HEK293 (cell line): ENCODE measurements at regions not wholly inside any gene's neighbourhood (a gene's known extent, or its start where the extent isn't known, plus 50 kb on each side); places are given as distances from the start of the nearest gene placed in this dataset.

ENCODE experiments used
- CTCF ChIA-PET: fragments of 350-600 bp; formaldehyde crosslinking; extraction: SDS; loops from one replicate; lab custom pipeline; 2021; ENCODE audit warnings: antibody characterized with exemption; lab: Yijun Ruan, JAX
- POLR2A ChIA-PET: fragments of 300-600 bp; formaldehyde crosslinking; extraction: SDS; loops from one replicate; lab custom pipeline; 2020; ENCODE audit warnings: antibody characterized with exemption, inconsistent platforms; lab: Yijun Ruan, JAX
- H3K27ac ChIP-seq: fragments of 200-500 bp; sonication (Bioruptor generic); 2 replicates; pipeline ENCODE4 v1.5.1; 2014; ENCODE audit warnings: low read depth, low read length, control low read depth, inconsistent platforms; ENCODE audit errors: extremely low read depth
- H3K36me3 ChIP-seq, 2 experiments: fragments of 200-500 bp in 1 of 2; sonication (Bioruptor generic) in 1 of 2; 1 replicate in 1 of 2; 2 replicates in 1 of 2; pipeline ENCODE4 v1.5.1; 2014 to 2017; ENCODE audit warnings: inconsistent platforms in 2 of 2, low read length in 2 of 2; ENCODE audit not compliant: control insufficient read depth in 2 of 2, insufficient read depth in 1 of 2
- H3K4me1 ChIP-seq: fragments of 200-500 bp; sonication (Bioruptor generic); 2 replicates; pipeline ENCODE4 v1.5.1; 2014; ENCODE audit warnings: mild to moderate bottlenecking, low read length, inconsistent platforms; ENCODE audit not compliant: control insufficient read depth, insufficient read depth
- H3K4me3 ChIP-seq: 2 replicates; pipeline ENCODE4 v1.5.1; 2011; ENCODE audit warnings: low read depth, mild to moderate bottlenecking, control low read depth, low read length, moderate library complexity
- H3K9me3 ChIP-seq: fragments of 200-500 bp; sonication (Bioruptor generic); 2 replicates; pipeline ENCODE4 v1.5.1; 2014; ENCODE audit warnings: low read depth, low read length, inconsistent platforms; ENCODE audit not compliant: control insufficient read depth, insufficient read depth
- FEZF1 ChIP-seq: fragments of 450-650 bp; formaldehyde crosslinking; IDR thresholded peaks from 2 replicates; pipeline ENCODE4 v1.5.1; 2016; ENCODE audit warnings: missing biosample characterization, missing genetic modification characterization
- HOXD13 ChIP-seq: sonication (generic); formaldehyde crosslinking; IDR thresholded peaks from 2 replicates; pipeline ENCODE4 v1.8.0; 2022; ENCODE audit warnings: missing genetic modification reagents, borderline replicate concordance
- OSR2 ChIP-seq: fragments of 450-650 bp; formaldehyde crosslinking; IDR thresholded peaks from 2 replicates; pipeline ENCODE4 v1.5.1; 2016; ENCODE audit warnings: missing biosample characterization, missing genetic modification characterization
- OVOL3 ChIP-seq: fragments of 450-650 bp; formaldehyde crosslinking; IDR thresholded peaks from 2 replicates; pipeline ENCODE4 v1.5.1; 2016; ENCODE audit warnings: missing biosample characterization, missing genetic modification characterization
- PRDM1 ChIP-seq: fragments of 450-650 bp; formaldehyde crosslinking; IDR thresholded peaks from 2 replicates; pipeline ENCODE4; 2016; ENCODE audit warnings: missing biosample characterization, missing genetic modification characterization
- RBAK ChIP-seq: fragments of 450-650 bp; formaldehyde crosslinking; IDR thresholded peaks from 2 replicates; pipeline ENCODE4 v1.5.1; 2016; ENCODE audit warnings: missing biosample characterization, missing genetic modification characterization
- ZBTB21 ChIP-seq: fragments of 450-650 bp; formaldehyde crosslinking; IDR thresholded peaks from 2 replicates; pipeline ENCODE4 v1.5.1; 2017; ENCODE audit warnings: missing biosample characterization, missing genetic modification characterization
- ZBTB7A ChIP-seq: fragments of 450-650 bp; formaldehyde crosslinking; IDR thresholded peaks from 2 replicates; pipeline ENCODE4 v1.5.1; 2016; ENCODE audit warnings: low read depth, missing biosample characterization, missing genetic modification characterization
- ZNF132 ChIP-seq: fragments of 450-650 bp; formaldehyde crosslinking; IDR thresholded peaks from 2 replicates; pipeline ENCODE4 v1.5.1; 2017; ENCODE audit warnings: missing biosample characterization, missing genetic modification characterization, borderline replicate concordance
- ZNF133 ChIP-seq: fragments of 450-650 bp; formaldehyde crosslinking; IDR thresholded peaks from 2 replicates; pipeline ENCODE4 v1.5.1; 2016; ENCODE audit warnings: missing biosample characterization, missing genetic modification characterization
- ZNF157 ChIP-seq: fragments of 450-650 bp; formaldehyde crosslinking; IDR thresholded peaks from 2 replicates; pipeline ENCODE4 v1.5.1; 2016; ENCODE audit warnings: missing biosample characterization, missing genetic modification characterization
- ZNF2 ChIP-seq: fragments of 450-650 bp; formaldehyde crosslinking; IDR thresholded peaks from 2 replicates; pipeline ENCODE4 v1.5.1; 2016; ENCODE audit warnings: missing biosample characterization, missing genetic modification characterization
- ZNF302 ChIP-seq: fragments of 450-650 bp; formaldehyde crosslinking; IDR thresholded peaks from 2 replicates; pipeline ENCODE4 v1.5.1; 2016; ENCODE audit warnings: missing biosample characterization, missing genetic modification characterization, low read depth
- ZNF311 ChIP-seq: fragments of 450-650 bp; formaldehyde crosslinking; IDR thresholded peaks from 2 replicates; pipeline ENCODE4 v1.5.1; 2017; ENCODE audit warnings: missing biosample characterization, missing genetic modification characterization, borderline replicate concordance
- ZNF335 ChIP-seq: fragments of 450-650 bp; formaldehyde crosslinking; conservative IDR thresholded peaks from 2 replicates; pipeline ENCODE4 v1.5.1; 2016; ENCODE audit warnings: missing biosample characterization, missing genetic modification characterization
- ZNF37A ChIP-seq: fragments of 450-650 bp; IDR thresholded peaks from 2 replicates; pipeline ENCODE4 v1.5.1; 2018; ENCODE audit warnings: missing biosample characterization, missing genetic modification characterization
- ZNF544 ChIP-seq: fragments of 450-650 bp; formaldehyde crosslinking; IDR thresholded peaks from 2 replicates; pipeline ENCODE4 v1.5.0; 2017; ENCODE audit warnings: missing biosample characterization, missing genetic modification characterization
- ZNF626 ChIP-seq: fragments of 450-650 bp; sonication (Bioruptor Pico); formaldehyde crosslinking; IDR thresholded peaks from 2 replicates; pipeline ENCODE4 v1.5.1; 2018; ENCODE audit warnings: missing biosample characterization, missing genetic modification characterization, inconsistent platforms
- ZNF768 ChIP-seq: fragments of 450-650 bp; formaldehyde crosslinking; IDR thresholded peaks from 2 replicates; pipeline ENCODE4 v1.5.1; 2018; ENCODE audit warnings: missing biosample characterization, mild to moderate bottlenecking, missing genetic modification characterization
- ZNF843 ChIP-seq: fragments of 450-650 bp; formaldehyde crosslinking; IDR thresholded peaks from 2 replicates; pipeline ENCODE4 v1.5.1; 2016; ENCODE audit warnings: missing biosample characterization, missing genetic modification characterization
- TF ChIP-seq, protein P1 (sequence below): fragments of 450-650 bp; formaldehyde crosslinking; IDR thresholded peaks from 2 replicates; pipeline ENCODE4 v1.5.1; 2016; ENCODE audit warnings: missing biosample characterization, missing genetic modification characterization
- TF ChIP-seq, protein P2 (sequence below): fragments of 450-650 bp; IDR thresholded peaks from 2 replicates; pipeline ENCODE4 v1.5.1; 2018; ENCODE audit warnings: missing biosample characterization, missing genetic modification characterization
- TF ChIP-seq, protein P3 (sequence below): IDR thresholded peaks from 2 replicates; pipeline ENCODE4 v1.6.1; 2011; ENCODE audit warnings: mild to moderate bottlenecking, low read depth, low read length, borderline replicate concordance
- TF ChIP-seq, protein P4 (sequence below): fragments of 450-650 bp; IDR thresholded peaks from 2 replicates; pipeline ENCODE4 v1.5.1; 2018; ENCODE audit warnings: missing biosample characterization, mild to moderate bottlenecking, missing genetic modification characterization
- TF ChIP-seq, protein P5 (sequence below): fragments of 450-650 bp; formaldehyde crosslinking; conservative IDR thresholded peaks from 2 replicates; pipeline ENCODE4 v1.5.1; 2016; ENCODE audit warnings: low read depth, missing biosample characterization, missing genetic modification characterization
- TF ChIP-seq, protein P6 (sequence below): fragments of 450-650 bp; formaldehyde crosslinking; IDR thresholded peaks from 2 replicates; pipeline ENCODE4 v1.5.1; 2016; ENCODE audit warnings: missing biosample characterization, missing genetic modification characterization

DNA sequence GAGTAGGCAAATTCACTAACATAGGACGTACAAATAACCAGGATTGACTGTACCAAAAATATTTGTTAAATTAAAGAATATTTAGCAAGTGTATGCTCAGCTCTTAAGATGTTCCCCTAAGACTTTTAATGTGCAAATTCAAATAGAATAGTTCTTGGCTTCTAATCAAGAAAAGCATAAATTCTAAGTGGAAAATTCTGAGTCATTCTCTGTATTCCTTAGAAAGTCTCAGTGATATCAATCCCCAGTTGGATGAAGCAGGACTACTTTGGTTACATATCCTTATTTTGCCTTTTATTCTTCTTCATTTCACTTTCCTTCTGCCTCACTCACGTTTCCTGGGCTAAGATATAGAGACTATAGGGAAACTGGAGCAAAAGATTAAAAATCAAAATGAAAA, 130.2 kb downstream of the IFI44 start:
- no peaks in the 10 kb centered on the region for H3K36me3 ChIP-seq
- ChIA-PET CTCF (interaction anchor here (0.7 kb wide), 1 partner anchor 23 kb away, joined by 5 read pairs; no protein-coding TSS in a partner anchor), POLR2A (no interaction called here)
- H3K9me3 ChIP-seq, result no peaks in the 10 kb centered on the region
- no peaks in the 10 kb centered on the region for H3K4me1 ChIP-seq
- no peak overlapping the region for H3K4me3 ChIP-seq
- no peak for TF ChIP-seq ZNF157
- TF ChIP-seq ZNF843 (tag by site-specific recombination), result no peak
- TF ChIP-seq ZNF768 (tag by site-specific recombination), result no peak
- TF ChIP-seq ZNF132 (tag by site-specific recombination), result no peak
- TF ChIP-seq ZNF335 (tag by site-specific recombination), result no peak
- TF ChIP-seq ZNF311 (tag by site-specific recombination), result no peak
- TF ChIP-seq ZNF302 (tag by site-specific recombination), result no peak
- TF ChIP-seq, protein P1, sequence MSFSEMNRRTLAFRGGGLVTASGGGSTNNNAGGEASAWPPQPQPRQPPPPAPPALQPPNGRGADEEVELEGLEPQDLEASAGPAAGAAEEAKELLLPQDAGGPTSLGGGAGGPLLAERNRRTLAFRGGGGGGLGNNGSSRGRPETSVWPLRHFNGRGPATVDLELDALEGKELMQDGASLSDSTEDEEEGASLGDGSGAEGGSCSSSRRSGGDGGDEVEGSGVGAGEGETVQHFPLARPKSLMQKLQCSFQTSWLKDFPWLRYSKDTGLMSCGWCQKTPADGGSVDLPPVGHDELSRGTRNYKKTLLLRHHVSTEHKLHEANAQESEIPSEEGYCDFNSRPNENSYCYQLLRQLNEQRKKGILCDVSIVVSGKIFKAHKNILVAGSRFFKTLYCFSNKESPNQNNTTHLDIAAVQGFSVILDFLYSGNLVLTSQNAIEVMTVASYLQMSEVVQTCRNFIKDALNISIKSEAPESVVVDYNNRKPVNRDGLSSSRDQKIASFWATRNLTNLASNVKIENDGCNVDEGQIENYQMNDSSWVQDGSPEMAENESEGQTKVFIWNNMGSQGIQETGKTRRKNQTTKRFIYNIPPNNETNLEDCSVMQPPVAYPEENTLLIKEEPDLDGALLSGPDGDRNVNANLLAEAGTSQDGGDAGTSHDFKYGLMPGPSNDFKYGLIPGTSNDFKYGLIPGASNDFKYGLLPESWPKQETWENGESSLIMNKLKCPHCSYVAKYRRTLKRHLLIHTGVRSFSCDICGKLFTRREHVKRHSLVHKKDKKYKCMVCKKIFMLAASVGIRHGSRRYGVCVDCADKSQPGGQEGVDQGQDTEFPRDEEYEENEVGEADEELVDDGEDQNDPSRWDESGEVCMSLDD (tag by site-specific recombination), result no peak
- TF ChIP-seq FEZF1 (tag by site-specific recombination), result no peak
- TF ChIP-seq ZNF626 (tag by site-specific recombination), result no peak
- no peak for TF ChIP-seq RBAK (tag by site-specific recombination)
- no peak for TF ChIP-seq ZNF544
- TF ChIP-seq, protein P2, sequence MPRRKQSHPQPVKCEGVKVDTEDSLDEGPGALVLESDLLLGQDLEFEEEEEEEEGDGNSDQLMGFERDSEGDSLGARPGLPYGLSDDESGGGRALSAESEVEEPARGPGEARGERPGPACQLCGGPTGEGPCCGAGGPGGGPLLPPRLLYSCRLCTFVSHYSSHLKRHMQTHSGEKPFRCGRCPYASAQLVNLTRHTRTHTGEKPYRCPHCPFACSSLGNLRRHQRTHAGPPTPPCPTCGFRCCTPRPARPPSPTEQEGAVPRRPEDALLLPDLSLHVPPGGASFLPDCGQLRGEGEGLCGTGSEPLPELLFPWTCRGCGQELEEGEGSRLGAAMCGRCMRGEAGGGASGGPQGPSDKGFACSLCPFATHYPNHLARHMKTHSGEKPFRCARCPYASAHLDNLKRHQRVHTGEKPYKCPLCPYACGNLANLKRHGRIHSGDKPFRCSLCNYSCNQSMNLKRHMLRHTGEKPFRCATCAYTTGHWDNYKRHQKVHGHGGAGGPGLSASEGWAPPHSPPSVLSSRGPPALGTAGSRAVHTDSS (tag by site-specific recombination), result no peak
- TF ChIP-seq ZBTB21, result no peak
- TF ChIP-seq OVOL3, result no peak
- no peak for TF ChIP-seq ZNF133 (tag by site-specific recombination)
- TF ChIP-seq, protein P3, sequence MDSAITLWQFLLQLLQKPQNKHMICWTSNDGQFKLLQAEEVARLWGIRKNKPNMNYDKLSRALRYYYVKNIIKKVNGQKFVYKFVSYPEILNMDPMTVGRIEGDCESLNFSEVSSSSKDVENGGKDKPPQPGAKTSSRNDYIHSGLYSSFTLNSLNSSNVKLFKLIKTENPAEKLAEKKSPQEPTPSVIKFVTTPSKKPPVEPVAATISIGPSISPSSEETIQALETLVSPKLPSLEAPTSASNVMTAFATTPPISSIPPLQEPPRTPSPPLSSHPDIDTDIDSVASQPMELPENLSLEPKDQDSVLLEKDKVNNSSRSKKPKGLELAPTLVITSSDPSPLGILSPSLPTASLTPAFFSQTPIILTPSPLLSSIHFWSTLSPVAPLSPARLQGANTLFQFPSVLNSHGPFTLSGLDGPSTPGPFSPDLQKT, result no peak
- TF ChIP-seq, protein P4, sequence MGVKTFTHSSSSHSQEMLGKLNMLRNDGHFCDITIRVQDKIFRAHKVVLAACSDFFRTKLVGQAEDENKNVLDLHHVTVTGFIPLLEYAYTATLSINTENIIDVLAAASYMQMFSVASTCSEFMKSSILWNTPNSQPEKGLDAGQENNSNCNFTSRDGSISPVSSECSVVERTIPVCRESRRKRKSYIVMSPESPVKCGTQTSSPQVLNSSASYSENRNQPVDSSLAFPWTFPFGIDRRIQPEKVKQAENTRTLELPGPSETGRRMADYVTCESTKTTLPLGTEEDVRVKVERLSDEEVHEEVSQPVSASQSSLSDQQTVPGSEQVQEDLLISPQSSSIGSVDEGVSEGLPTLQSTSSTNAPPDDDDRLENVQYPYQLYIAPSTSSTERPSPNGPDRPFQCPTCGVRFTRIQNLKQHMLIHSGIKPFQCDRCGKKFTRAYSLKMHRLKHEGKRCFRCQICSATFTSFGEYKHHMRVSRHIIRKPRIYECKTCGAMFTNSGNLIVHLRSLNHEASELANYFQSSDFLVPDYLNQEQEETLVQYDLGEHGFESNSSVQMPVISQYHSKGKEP (tag by site-specific recombination), result no peak
- TF ChIP-seq OSR2 (tag by site-specific recombination), result no peak
- TF ChIP-seq, all 188 proteins: peak for 0
- no peak overlapping the region for H3K27ac ChIP-seq

DNA sequence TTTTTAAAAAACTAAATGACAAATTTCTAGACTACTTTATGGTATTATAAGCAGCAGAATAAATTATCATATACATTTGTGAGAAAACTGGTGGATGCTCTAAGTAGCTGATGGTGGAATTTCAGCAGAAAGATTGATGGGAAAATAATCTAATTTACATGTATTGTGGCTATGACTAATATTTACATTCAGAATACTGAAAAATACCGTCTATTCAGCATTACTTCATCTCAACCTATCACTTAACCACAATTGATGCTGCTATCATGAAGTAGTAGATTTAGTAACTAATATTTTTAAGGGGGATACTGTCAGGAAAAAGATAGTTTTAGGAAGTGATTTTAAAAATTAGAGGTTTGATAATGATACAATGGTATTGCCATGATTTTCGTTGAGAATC, 137.9 kb downstream of the IFI44 start:
- ChIA-PET POLR2A (no interaction called here), CTCF (no interaction called here)
- no peak overlapping the region for H3K27ac ChIP-seq
- no peak overlapping the region for H3K4me3 ChIP-seq
- no peaks in the 10 kb centered on the region for H3K36me3 ChIP-seq
- H3K4me1 ChIP-seq, result no peaks in the 10 kb centered on the region
- no peaks in the 10 kb centered on the region for H3K9me3 ChIP-seq
- TF ChIP-seq ZNF37A (tag by site-specific recombination) (no peak), PRDM1 (tag by site-specific recombination) (no peak), OSR2 (tag by site-specific recombination) (no peak), ZBTB7A (tag by site-specific recombination) (no peak), ZNF2 (tag by site-specific recombination) (no peak), HOXD13 (CRISPR knock-in tag) (no peak)
- TF ChIP-seq, protein P5, sequence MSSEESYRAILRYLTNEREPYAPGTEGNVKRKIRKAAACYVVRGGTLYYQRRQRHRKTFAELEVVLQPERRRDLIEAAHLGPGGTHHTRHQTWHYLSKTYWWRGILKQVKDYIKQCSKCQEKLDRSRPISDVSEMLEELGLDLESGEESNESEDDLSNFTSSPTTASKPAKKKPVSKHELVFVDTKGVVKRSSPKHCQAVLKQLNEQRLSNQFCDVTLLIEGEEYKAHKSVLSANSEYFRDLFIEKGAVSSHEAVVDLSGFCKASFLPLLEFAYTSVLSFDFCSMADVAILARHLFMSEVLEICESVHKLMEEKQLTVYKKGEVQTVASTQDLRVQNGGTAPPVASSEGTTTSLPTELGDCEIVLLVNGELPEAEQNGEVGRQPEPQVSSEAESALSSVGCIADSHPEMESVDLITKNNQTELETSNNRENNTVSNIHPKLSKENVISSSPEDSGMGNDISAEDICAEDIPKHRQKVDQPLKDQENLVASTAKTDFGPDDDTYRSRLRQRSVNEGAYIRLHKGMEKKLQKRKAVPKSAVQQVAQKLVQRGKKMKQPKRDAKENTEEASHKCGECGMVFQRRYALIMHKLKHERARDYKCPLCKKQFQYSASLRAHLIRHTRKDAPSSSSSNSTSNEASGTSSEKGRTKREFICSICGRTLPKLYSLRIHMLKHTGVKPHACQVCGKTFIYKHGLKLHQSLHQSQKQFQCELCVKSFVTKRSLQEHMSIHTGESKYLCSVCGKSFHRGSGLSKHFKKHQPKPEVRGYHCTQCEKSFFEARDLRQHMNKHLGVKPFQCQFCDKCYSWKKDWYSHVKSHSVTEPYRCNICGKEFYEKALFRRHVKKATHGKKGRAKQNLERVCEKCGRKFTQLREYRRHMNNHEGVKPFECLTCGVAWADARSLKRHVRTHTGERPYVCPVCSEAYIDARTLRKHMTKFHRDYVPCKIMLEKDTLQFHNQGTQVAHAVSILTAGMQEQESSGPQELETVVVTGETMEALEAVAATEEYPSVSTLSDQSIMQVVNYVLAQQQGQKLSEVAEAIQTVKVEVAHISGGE (tag by site-specific recombination), result no peak
- TF ChIP-seq, protein P6, sequence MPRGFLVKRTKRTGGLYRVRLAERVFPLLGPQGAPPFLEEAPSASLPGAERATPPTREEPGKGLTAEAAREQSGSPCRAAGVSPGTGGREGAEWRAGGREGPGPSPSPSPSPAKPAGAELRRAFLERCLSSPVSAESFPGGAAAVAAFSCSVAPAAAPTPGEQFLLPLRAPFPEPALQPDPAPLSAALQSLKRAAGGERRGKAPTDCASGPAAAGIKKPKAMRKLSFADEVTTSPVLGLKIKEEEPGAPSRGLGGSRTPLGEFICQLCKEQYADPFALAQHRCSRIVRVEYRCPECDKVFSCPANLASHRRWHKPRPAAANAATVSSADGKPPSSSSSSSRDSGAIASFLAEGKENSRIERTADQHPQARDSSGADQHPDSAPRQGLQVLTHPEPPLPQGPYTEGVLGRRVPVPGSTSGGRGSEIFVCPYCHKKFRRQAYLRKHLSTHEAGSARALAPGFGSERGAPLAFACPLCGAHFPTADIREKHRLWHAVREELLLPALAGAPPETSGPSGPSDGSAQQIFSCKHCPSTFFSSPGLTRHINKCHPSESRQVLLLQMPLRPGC (tag by site-specific recombination), result no peak
